ENCODE measurements at regions not wholly inside any gene's neighbourhood (a gene's known extent, or its start where the extent isn't known, plus 50 kb on each side); places are given as distances from the start of the nearest gene placed in this dataset.
"Not testable (repeated sequence)": the region's sequence is repeated elsewhere in the genome, so short reads cannot be mapped to it uniquely, and the experiment has no call there.

DNA sequence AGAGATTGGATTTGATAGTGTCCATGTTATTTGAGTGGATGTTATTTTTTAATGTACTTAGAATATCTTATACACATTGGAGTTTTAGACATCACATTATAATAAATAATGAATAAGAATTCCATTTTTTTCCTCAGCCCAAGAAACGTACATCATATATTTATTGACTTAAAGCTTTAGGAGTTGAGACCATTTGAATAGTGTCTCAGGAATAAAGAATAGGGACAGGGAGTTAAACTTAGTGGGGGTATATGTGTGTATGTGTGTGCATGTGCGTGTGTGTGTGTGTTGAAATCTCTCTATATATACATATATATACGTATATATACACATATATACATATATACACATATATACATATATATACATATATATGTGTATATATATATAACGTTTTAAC, 542.9 kb upstream of the CHD1 start:
- not testable (repeated sequence) for TF ChIP-seq POLR2A (IDR thresholded peaks at IDR 0.05; ENCODE audit: low read length); GATA1 (IDR thresholded peaks at IDR 0.05; ENCODE audit: low read depth, low read length)

Data from erythroblast (primary cell).